C4-2B (cell line): ENCODE measurements at regions not wholly inside any gene's neighbourhood (a gene's known extent, or its start where the extent isn't known, plus 50 kb on each side); places are given as distances from the start of the nearest gene placed in this dataset.

ENCODE experiments used
- ZFX ChIP-seq: fragments of 450-650 bp; IDR thresholded peaks from 2 replicates; pipeline ENCODE4 v1.6.1; 2017
- TF ChIP-seq, protein P1 (sequence below): fragments of 450-650 bp; conservative IDR thresholded peaks from 2 replicates; pipeline ENCODE4 v1.5.1; 2017; ENCODE audit warnings: mild to moderate bottlenecking

DNA sequence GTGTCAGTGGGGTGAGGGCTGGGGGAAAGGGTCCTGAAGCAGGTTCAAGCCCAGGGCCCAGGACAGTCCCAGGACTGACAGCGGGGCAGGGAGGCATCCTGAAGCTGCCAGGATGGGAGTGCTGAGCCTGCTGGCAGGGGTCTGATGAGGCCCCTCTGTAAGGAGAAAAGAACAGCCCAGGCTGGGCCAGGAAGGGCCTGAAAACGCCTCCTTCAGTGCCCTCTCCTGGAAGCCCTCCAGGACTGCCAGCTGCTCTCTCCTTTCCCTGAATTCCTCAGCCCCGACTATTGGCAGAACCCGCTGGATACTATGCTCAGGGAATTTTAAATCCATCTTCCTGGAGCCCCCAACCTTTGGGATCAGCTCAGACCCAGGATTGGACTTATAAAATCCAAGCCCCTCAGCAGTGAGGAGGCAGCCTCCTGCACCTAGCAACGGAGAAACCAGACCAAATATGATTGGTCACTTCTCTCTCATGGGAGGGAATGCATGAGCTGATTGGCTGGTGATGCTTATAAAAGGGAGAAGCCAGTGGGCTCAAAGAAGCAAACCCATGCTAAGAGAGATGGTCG, 203.5 kb upstream of the LINGO1 start:
- TF ChIP-seq, protein P1, sequence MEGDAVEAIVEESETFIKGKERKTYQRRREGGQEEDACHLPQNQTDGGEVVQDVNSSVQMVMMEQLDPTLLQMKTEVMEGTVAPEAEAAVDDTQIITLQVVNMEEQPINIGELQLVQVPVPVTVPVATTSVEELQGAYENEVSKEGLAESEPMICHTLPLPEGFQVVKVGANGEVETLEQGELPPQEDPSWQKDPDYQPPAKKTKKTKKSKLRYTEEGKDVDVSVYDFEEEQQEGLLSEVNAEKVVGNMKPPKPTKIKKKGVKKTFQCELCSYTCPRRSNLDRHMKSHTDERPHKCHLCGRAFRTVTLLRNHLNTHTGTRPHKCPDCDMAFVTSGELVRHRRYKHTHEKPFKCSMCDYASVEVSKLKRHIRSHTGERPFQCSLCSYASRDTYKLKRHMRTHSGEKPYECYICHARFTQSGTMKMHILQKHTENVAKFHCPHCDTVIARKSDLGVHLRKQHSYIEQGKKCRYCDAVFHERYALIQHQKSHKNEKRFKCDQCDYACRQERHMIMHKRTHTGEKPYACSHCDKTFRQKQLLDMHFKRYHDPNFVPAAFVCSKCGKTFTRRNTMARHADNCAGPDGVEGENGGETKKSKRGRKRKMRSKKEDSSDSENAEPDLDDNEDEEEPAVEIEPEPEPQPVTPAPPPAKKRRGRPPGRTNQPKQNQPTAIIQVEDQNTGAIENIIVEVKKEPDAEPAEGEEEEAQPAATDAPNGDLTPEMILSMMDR = no peak
- no peak for TF ChIP-seq ZFX
